ENCODE measurements at regions not wholly inside any gene's neighbourhood (a gene's known extent, or its start where the extent isn't known, plus 50 kb on each side); places are given as distances from the start of the nearest gene placed in this dataset.

DNA sequence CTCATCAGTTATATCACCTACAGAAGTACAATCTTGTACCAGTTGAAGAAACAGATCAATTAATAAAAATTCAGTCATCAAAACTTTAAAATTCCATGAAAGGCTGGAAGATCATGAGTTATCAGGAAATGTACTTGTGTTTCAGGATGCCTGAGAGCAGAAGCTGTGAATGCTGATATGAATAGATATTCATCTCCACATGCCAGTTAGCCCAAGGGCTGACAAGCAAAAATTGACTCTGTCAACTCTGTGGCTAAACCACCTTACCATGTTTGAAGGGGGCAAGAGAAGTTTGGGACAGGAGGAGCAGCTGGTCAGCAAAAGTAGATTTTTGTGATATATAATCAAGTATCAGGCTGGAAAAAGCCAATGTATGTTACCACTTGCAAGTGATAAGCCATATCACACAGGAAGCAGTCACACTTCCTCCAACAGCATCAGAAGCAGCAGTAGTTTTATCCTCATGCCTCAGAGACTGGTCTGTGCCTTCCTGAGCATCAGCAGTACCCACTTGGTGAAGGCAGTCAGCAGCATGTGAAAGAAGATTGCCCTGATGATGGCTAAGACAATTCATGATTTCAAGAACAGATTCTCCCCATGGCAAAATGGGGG, 328.2 kb upstream of the CNTNAP5 start:
- TF ChIP-seq, protein P1, sequence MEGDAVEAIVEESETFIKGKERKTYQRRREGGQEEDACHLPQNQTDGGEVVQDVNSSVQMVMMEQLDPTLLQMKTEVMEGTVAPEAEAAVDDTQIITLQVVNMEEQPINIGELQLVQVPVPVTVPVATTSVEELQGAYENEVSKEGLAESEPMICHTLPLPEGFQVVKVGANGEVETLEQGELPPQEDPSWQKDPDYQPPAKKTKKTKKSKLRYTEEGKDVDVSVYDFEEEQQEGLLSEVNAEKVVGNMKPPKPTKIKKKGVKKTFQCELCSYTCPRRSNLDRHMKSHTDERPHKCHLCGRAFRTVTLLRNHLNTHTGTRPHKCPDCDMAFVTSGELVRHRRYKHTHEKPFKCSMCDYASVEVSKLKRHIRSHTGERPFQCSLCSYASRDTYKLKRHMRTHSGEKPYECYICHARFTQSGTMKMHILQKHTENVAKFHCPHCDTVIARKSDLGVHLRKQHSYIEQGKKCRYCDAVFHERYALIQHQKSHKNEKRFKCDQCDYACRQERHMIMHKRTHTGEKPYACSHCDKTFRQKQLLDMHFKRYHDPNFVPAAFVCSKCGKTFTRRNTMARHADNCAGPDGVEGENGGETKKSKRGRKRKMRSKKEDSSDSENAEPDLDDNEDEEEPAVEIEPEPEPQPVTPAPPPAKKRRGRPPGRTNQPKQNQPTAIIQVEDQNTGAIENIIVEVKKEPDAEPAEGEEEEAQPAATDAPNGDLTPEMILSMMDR (conservative IDR thresholded peaks at IDR 0.05; ENCODE audit: low read depth, low read length): no peak
- TF ChIP-seq EZH2 (IDR thresholded peaks at IDR 0.05; ENCODE audit: low read length, unreplicated experiment): no peak

All from PC-3 (cell line).